Naive thymus-derived CD4-positive, alpha-beta T cell (primary cell): ENCODE measurements at regions not wholly inside any gene's neighbourhood (a gene's known extent, or its start where the extent isn't known, plus 50 kb on each side); places are given as distances from the start of the nearest gene placed in this dataset.

Experiments used
- ATAC-seq: fragments of 150-1000 bp; cut with Tn5 transposase; 2 replicates; pipeline ENCODE4 v1.10.0; 2021; ENCODE audit warnings: mild to moderate bottlenecking, moderate library complexity
- CTCF ChIA-PET: fragments of 350-600 bp; sonication (Branson Sonifier 250); formaldehyde crosslinking; loops from one replicate; lab custom pipeline; 2021; ENCODE audit warnings: antibody characterized with exemption; lab: Charles Lee
- POLR2A ChIA-PET: fragments of 350-600 bp; sonication (Branson Sonifier 250); formaldehyde crosslinking; loops from one replicate; lab custom pipeline; 2021; ENCODE audit warnings: antibody characterized with exemption, inconsistent platforms; lab: Charles Lee
- DNase-seq, 9 donors: peaks; one replicate each; pipeline versions ENCODE4 v3.0.0 to v3.0.0-alpha.2; 2020 to 2022; ENCODE audit warnings: mixed read lengths in 1 of 9
- H3K27ac ChIP-seq: one replicate; pipeline ENCODE4 v1.7.0; 2013; ENCODE audit warnings: mild to moderate bottlenecking, low read depth, low read length, moderate library complexity
- H3K27me3 ChIP-seq, 2 donors: one replicate each; pipeline ENCODE4 v1.7.0; 2013; ENCODE audit warnings: low read length in 2 of 2, mild to moderate bottlenecking in 2 of 2, moderate library complexity in 2 of 2; ENCODE audit not compliant: control insufficient read depth in 2 of 2, insufficient read depth in 2 of 2
- H3K36me3 ChIP-seq, 3 experiments: 1 replicate in 2 of 3; 2 replicates in 1 of 3; pipeline ENCODE4 v1.7.0; 2013; ENCODE audit warnings: low read length in 3 of 3, mild to moderate bottlenecking in 3 of 3, moderate library complexity in 1 of 3; ENCODE audit not compliant: insufficient read depth in 3 of 3, control insufficient read depth in 2 of 3
- H3K4me1 ChIP-seq, 2 donors: one replicate each; pipeline ENCODE4 v1.7.0; 2013; ENCODE audit warnings: low read length in 2 of 2, mild to moderate bottlenecking in 2 of 2, moderate library complexity in 1 of 2; ENCODE audit not compliant: control insufficient read depth in 2 of 2, insufficient read depth in 2 of 2
- H3K4me3 ChIP-seq: 2 replicates; pipeline ENCODE4 v1.7.0; 2013; ENCODE audit warnings: mild to moderate bottlenecking, low read length
- H3K9me3 ChIP-seq, 3 experiments: 1 replicate in 2 of 3; 2 replicates in 1 of 3; pipeline ENCODE4 v1.7.0; 2013; ENCODE audit warnings: low read length in 3 of 3; ENCODE audit not compliant: control insufficient read depth in 2 of 3
- H3K27ac Mint-ChIP-seq, 9 donors: one replicate each; pipeline ENCODE4 v1.8.0; 2020 to 2022; ENCODE audit warnings: mixed read lengths in 9 of 9, mild to moderate bottlenecking in 8 of 9, moderate library complexity in 5 of 9, inconsistent platforms in 2 of 9
- H3K27me3 Mint-ChIP-seq, 5 donors: one replicate each; pipeline ENCODE4 v1.8.0; 2021 to 2022; ENCODE audit warnings: mixed read lengths in 5 of 5, mild to moderate bottlenecking in 1 of 5
- H3K36me3 Mint-ChIP-seq, 5 donors: one replicate each; pipeline ENCODE4 v1.8.0; 2020 to 2022; ENCODE audit warnings: mixed read lengths in 5 of 5, mild to moderate bottlenecking in 3 of 5, inconsistent platforms in 1 of 5
- H3K4me1 Mint-ChIP-seq, 7 donors: one replicate each; pipeline ENCODE4 v1.8.0; 2020 to 2022; ENCODE audit warnings: mixed read lengths in 7 of 7, mild to moderate bottlenecking in 3 of 7, inconsistent platforms in 1 of 7
- H3K4me3 Mint-ChIP-seq, 10 donors: one replicate each; pipeline ENCODE4 v1.8.0; 2020 to 2022; ENCODE audit warnings: mild to moderate bottlenecking in 10 of 10, mixed read lengths in 10 of 10, moderate library complexity in 6 of 10, inconsistent platforms in 2 of 10
- H3K9me3 Mint-ChIP-seq, 11 donors: one replicate each; pipeline ENCODE4 v1.8.0; 2020 to 2022; ENCODE audit warnings: mixed read lengths in 11 of 11, mild to moderate bottlenecking in 4 of 11, inconsistent platforms in 1 of 11, moderate library complexity in 1 of 11
- intact Hi-C, 2 donors: fragments of 100-400 bp; cut with micrococcal nuclease; formaldehyde crosslinking; loops; one replicate each; pipeline ENCODE4 v1.15.1; 2023

GRCh38 chr2:207327513-207327912, 161.8 kb upstream of the KLF7 start:
- Histone ChIP-seq H3K4me1 (peaks cover 0 to under 1% of the 10 kb centered on the region in 2 donors), H3K36me3 (no peaks in the 10 kb centered on the region), H3K27me3 (no peaks in the 10 kb centered on the region), H3K9me3 (no peaks in the 10 kb centered on the region), H3K4me3 (no peak overlapping the region), H3K27ac (no peak overlapping the region)
- DNase-seq = no peak
- intact Hi-C loops = no loop called here
- H3K4me3 Mint-ChIP-seq = no peak overlapping the region
- no peak for ATAC-seq
- H3K36me3 Mint-ChIP-seq = peaks cover 0 to 5% (median 2%) of the 10 kb centered on the region in 5 donors
- no peaks in the 10 kb centered on the region for H3K9me3 Mint-ChIP-seq
- POLR2A ChIA-PET = no interaction called here
- H3K27ac Mint-ChIP-seq = no peak overlapping the region
- H3K27me3 Mint-ChIP-seq = no peaks in the 10 kb centered on the region
- CTCF ChIA-PET = no interaction called here
- peaks cover 2 to 47% (median 6%) of the 10 kb centered on the region in 7 donors for H3K4me1 Mint-ChIP-seq

- H3K27ac ChIP-seq = no peak overlapping the region
- H3K4me1 ChIP-seq = peaks cover 0 to 3% of the 10 kb centered on the region in 2 donors
- no peaks in the 10 kb centered on the region for H3K9me3 ChIP-seq
- H3K4me3 ChIP-seq = no peak overlapping the region
- H3K36me3 ChIP-seq = no peaks in the 10 kb centered on the region
- Mint-ChIP-seq H3K27ac (no peak overlapping the region), H3K9me3 (peaks cover 0 to 3% (median 0%) of the 10 kb centered on the region in 11 donors), H3K27me3 (no peaks in the 10 kb centered on the region), H3K4me3 (peak overlapping the region in 1 of 10 donors; percentile 3), H3K36me3 (peaks cover 0 to 6% (median under 1%) of the 10 kb centered on the region in 5 donors), H3K4me1 (peaks cover 5 to 60% (median 9%) of the 10 kb centered on the region in 7 donors)
- CTCF ChIA-PET = no interaction called here
- POLR2A ChIA-PET = no interaction called here
- ATAC-seq (no peak), DNase-seq (no peak)
- no peaks in the 10 kb centered on the region for H3K27me3 ChIP-seq
- intact Hi-C loops = no loop called here
Measured at GRCh38 chr2:207328944-207329386, 163.2 kb upstream of the KLF7 start.

GRCh38 chr2:207330912-207331311, 165.2 kb upstream of the KLF7 start:
- Histone ChIP-seq H3K4me3 (no peak overlapping the region), H3K36me3 (no peaks in the 10 kb centered on the region), H3K27me3 (no peaks in the 10 kb centered on the region), H3K9me3 (no peaks in the 10 kb centered on the region), H3K27ac (no peak overlapping the region), H3K4me1 (peaks cover 0 to 12% of the 10 kb centered on the region in 2 donors)
- intact Hi-C loops = loop anchor here in 1 of 2 donors (5.0 to 10.0 kb wide), 5 partner anchors 49 to 1174 kb away; partner anchors contain the start of genes CREB1, EEF1B2, FASTKD2 and MDH1B
- ChIA-PET CTCF (no interaction called here), POLR2A (no interaction called here)
- H3K4me3 Mint-ChIP-seq = peak overlapping the region in 1 of 10 donors; percentile 37
- no peaks in the 10 kb centered on the region for H3K27me3 Mint-ChIP-seq
- DNase-seq (peak in 1 of 9 donors; percentile 61), ATAC-seq (no peak)
- H3K27ac Mint-ChIP-seq = peak overlapping the region in 1 of 9 donors; percentile 70
- peaks cover 0 to 3% (median 0%) of the 10 kb centered on the region in 11 donors for H3K9me3 Mint-ChIP-seq
- peaks cover 0 to 5% (median 4%) of the 10 kb centered on the region in 5 donors for H3K36me3 Mint-ChIP-seq
- H3K4me1 Mint-ChIP-seq = peaks cover 5 to 76% (median 9%) of the 10 kb centered on the region in 7 donors

- Histone ChIP-seq H3K27me3 (no peaks in the 10 kb centered on the region), H3K27ac (no peak overlapping the region), H3K36me3 (no peaks in the 10 kb centered on the region), H3K4me3 (no peak overlapping the region), H3K4me1 (peaks cover 0 to 12% of the 10 kb centered on the region in 2 donors), H3K9me3 (no peaks in the 10 kb centered on the region)
- CTCF ChIA-PET = no interaction called here
- H3K27me3 Mint-ChIP-seq = no peaks in the 10 kb centered on the region
- H3K36me3 Mint-ChIP-seq = peaks cover 0 to 5% (median 4%) of the 10 kb centered on the region in 5 donors
- peaks cover 5 to 79% (median 10%) of the 10 kb centered on the region in 7 donors for H3K4me1 Mint-ChIP-seq
- DNase-seq (no peak), ATAC-seq (no peak)
- intact Hi-C loops = loop anchor here in 1 of 2 donors (2.0 to 10.0 kb wide), 6 partner anchors 21 to 1174 kb away; partner anchors contain the start of genes CREB1, EEF1B2, FASTKD2 and MDH1B
- H3K9me3 Mint-ChIP-seq = peaks cover 0 to 3% (median 0%) of the 10 kb centered on the region in 11 donors
- peak overlapping the region in 1 of 9 donors; percentile 6 for H3K27ac Mint-ChIP-seq
- H3K4me3 Mint-ChIP-seq = no peak overlapping the region
- POLR2A ChIA-PET = no interaction called here
Measured at GRCh38 chr2:207331674-207332073, 165.9 kb upstream of the KLF7 start.

GRCh38 chr2:207332480-207333212, 166.9 kb upstream of the KLF7 start:
- Mint-ChIP-seq H3K4me3 (peak overlapping the region in 1 of 10 donors; percentile 50), H3K36me3 (peaks cover 0 to 5% (median 0%) of the 10 kb centered on the region in 5 donors), H3K27ac (peak overlapping the region in 3 of 9 donors; percentile 18 to 84 (median 52)), H3K9me3 (peaks cover 0 to 3% (median 0%) of the 10 kb centered on the region in 11 donors), H3K4me1 (peaks cover 13 to 84% (median 15%) of the 10 kb centered on the region in 7 donors), H3K27me3 (no peaks in the 10 kb centered on the region)
- no peaks in the 10 kb centered on the region for H3K36me3 ChIP-seq
- ATAC-seq (peak; percentile 18), DNase-seq (no peak)
- no peaks in the 10 kb centered on the region for H3K9me3 ChIP-seq
- intact Hi-C loops = loop anchor here in 1 of 2 donors (2.0 to 10.0 kb wide), 6 partner anchors 20 to 1175 kb away; partner anchors contain the start of genes CREB1, EEF1B2, FASTKD2 and MDH1B
- CTCF ChIA-PET = no interaction called here
- peaks cover 0 to 14% of the 10 kb centered on the region in 2 donors for H3K4me1 ChIP-seq
- H3K27me3 ChIP-seq = no peaks in the 10 kb centered on the region
- no peak overlapping the region for H3K4me3 ChIP-seq
- POLR2A ChIA-PET = no interaction called here
- no peak overlapping the region for H3K27ac ChIP-seq

GRCh38 chr2:207333599-207334300, 168.0 kb upstream of the KLF7 start:
- Mint-ChIP-seq H3K4me1 (peaks cover 13 to 86% (median 17%) of the 10 kb centered on the region in 7 donors), H3K36me3 (peaks cover 0 to 5% (median 0%) of the 10 kb centered on the region in 5 donors), H3K27ac (peak overlapping the region in 1 of 9 donors; percentile 84), H3K9me3 (peaks cover 0 to 3% (median 0%) of the 10 kb centered on the region in 11 donors), H3K27me3 (no peaks in the 10 kb centered on the region), H3K4me3 (peak overlapping the region in 2 of 10 donors; percentile 20 to 59)
- no peaks in the 10 kb centered on the region for H3K36me3 ChIP-seq
- DNase-seq = no peak
- no peak for ATAC-seq
- intact Hi-C loops = loop anchor here in 1 of 2 donors (2.0 to 10.0 kb wide), 6 partner anchors 19 to 1176 kb away; partner anchors contain the start of genes CREB1, EEF1B2, FASTKD2 and MDH1B
- no peak overlapping the region for H3K4me3 ChIP-seq
- ChIA-PET CTCF (interaction anchor here (0.7 kb wide), 1 partner anchor 208 kb away, joined by 3 read pairs; no protein-coding TSS in a partner anchor), POLR2A (no interaction called here)
- H3K27ac ChIP-seq = no peak overlapping the region
- no peaks in the 10 kb centered on the region for H3K27me3 ChIP-seq
- H3K9me3 ChIP-seq = no peaks in the 10 kb centered on the region
- H3K4me1 ChIP-seq = peaks cover 0 to 20% of the 10 kb centered on the region in 2 donors
